ENCODE measurements at regions not wholly inside any gene's neighbourhood (a gene's known extent, or its start where the extent isn't known, plus 50 kb on each side); places are given as distances from the start of the nearest gene placed in this dataset.

DNA sequence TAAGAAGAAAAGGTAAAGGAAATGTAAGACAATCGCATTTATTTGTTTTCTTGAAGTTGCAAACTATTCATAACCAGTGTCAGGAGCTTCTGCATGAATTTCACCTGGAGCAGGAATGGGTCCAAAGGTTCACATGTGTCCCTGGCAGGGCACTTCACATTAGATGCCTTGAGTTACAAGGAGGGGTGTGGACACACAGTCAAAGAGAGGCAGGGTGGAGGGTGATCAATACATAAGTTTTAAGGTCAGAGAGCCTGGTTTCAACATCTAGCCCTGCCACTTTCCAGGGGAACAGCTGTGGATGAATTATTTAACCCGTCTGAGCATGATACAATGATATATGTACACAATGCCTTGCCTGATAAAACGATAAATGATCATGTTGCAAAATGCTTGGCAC, 321.4 kb downstream of the CYP26B1 start:
- H3K27ac ChIP-seq, result no peak overlapping the region
- TF ChIP-seq ZFX (IDR thresholded peaks at IDR 0.05; ENCODE audit: borderline replicate concordance), result no peak
- TF ChIP-seq, protein P1, sequence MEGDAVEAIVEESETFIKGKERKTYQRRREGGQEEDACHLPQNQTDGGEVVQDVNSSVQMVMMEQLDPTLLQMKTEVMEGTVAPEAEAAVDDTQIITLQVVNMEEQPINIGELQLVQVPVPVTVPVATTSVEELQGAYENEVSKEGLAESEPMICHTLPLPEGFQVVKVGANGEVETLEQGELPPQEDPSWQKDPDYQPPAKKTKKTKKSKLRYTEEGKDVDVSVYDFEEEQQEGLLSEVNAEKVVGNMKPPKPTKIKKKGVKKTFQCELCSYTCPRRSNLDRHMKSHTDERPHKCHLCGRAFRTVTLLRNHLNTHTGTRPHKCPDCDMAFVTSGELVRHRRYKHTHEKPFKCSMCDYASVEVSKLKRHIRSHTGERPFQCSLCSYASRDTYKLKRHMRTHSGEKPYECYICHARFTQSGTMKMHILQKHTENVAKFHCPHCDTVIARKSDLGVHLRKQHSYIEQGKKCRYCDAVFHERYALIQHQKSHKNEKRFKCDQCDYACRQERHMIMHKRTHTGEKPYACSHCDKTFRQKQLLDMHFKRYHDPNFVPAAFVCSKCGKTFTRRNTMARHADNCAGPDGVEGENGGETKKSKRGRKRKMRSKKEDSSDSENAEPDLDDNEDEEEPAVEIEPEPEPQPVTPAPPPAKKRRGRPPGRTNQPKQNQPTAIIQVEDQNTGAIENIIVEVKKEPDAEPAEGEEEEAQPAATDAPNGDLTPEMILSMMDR (IDR thresholded peaks at IDR 0.05), result no peak

DNA sequence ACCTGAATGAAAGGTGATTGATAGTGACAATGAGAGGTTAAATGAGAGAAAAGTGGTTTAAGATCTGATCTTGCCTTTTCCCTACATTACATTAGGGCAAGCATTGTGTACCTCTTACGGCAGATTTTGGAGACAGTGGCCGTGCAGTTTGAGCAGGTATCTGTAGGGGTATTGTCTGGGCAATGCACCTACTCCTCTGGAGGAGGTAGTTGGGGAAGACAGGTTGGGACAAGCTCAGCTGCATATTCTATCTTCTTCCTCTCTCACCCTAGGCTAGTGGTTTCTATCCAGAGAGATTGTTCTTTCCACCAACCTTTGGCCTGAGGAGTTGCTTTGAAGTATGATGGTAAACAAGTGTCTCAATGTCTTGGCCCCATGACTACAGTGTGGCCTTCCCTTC, 323.2 kb downstream of the CYP26B1 start:
- no peak overlapping the region for H3K27ac ChIP-seq
- no peak for TF ChIP-seq ZFX (IDR thresholded peaks at IDR 0.05; ENCODE audit: borderline replicate concordance)
- TF ChIP-seq, protein P1 (IDR thresholded peaks at IDR 0.05), result no peak

DNA sequence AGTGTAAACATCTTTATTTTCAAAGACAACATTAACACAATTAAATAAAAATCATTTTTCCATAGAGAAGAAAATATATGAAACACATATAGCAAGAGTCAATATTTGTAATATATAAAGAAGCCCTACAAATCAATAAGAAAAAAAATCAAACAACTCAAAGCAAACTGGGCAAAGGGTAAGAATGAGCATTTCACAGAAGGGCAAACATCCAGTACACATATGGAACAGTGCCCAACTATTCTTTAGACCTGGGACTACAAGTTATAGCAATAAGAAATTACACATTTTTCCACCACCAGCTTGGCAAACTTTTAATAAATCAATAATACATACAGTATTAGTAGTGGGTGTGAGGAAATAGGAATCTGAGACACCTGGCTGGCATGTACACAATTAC, 324.1 kb downstream of the CYP26B1 start:
- H3K27ac ChIP-seq, result no peak overlapping the region
- no peak for TF ChIP-seq ZFX (IDR thresholded peaks at IDR 0.05; ENCODE audit: borderline replicate concordance)

DNA sequence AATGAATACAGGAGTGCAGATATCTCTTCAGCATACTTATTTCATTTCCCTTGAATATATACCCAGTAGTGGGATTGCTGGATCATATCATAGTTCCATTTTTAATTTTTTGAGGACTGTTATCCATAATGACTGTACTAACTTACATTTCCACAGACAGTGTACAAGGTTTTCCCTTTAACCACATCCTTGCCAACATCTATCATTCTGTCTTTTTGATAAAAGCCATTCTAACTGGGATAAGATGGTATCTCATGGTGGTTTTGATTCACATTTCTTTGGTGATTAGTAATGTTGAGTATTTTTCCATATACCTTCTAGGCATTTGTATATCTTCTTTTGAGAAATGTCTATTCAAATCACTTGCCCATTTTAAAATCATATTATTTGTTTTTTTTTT, 325.2 kb downstream of the CYP26B1 start:
- TF ChIP-seq, protein P1 (IDR thresholded peaks at IDR 0.05), result no peak
- TF ChIP-seq ZFX (IDR thresholded peaks at IDR 0.05; ENCODE audit: borderline replicate concordance), result no peak
- H3K27ac ChIP-seq, result no peak overlapping the region

DNA sequence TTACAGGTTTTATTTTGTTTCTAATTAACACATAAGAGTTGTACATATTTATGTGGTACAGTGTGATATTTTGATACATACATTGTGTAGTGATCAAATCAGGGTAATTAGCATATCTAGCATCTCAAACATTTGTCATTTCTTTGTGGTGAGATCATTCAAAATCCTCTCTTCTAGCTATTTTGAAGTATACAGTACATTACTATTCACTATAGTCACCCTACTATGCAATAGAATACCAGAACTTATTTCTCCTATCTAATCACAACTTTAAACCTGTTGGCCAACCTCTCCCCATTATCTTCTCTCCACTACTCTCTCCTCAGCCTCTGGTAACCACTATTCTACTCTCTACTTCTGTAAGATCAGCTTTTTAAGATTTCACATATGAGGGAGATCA, 325.8 kb downstream of the CYP26B1 start:
- no peak overlapping the region for H3K27ac ChIP-seq
- no peak for TF ChIP-seq ZFX (IDR thresholded peaks at IDR 0.05; ENCODE audit: borderline replicate concordance)
- TF ChIP-seq, protein P1 (IDR thresholded peaks at IDR 0.05), result no peak

DNA sequence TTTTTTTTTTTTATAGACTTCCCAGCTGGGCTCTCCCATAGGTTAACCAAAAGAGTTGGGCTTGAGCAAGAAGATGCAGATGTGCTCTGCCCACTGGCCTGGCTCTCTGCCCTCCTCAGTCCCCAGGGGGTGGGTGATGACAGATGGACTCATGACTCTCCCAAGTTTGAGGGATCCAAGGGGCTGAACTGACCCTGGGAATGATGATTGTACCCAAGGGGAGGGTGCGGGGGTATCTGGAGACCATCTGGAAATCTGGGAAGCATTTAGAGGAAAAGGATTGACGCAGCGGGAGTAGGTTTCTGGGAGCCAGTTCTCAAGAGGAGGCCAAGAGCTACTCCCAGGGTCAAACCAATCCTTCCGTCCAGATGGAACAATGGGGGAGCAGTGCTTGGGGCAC, 330.8 kb downstream of the CYP26B1 start:
- TF ChIP-seq, protein P1 (IDR thresholded peaks at IDR 0.05), result no peak
- no peak for TF ChIP-seq ZFX (IDR thresholded peaks at IDR 0.05; ENCODE audit: borderline replicate concordance)
- H3K27ac ChIP-seq, result no peak overlapping the region

DNA sequence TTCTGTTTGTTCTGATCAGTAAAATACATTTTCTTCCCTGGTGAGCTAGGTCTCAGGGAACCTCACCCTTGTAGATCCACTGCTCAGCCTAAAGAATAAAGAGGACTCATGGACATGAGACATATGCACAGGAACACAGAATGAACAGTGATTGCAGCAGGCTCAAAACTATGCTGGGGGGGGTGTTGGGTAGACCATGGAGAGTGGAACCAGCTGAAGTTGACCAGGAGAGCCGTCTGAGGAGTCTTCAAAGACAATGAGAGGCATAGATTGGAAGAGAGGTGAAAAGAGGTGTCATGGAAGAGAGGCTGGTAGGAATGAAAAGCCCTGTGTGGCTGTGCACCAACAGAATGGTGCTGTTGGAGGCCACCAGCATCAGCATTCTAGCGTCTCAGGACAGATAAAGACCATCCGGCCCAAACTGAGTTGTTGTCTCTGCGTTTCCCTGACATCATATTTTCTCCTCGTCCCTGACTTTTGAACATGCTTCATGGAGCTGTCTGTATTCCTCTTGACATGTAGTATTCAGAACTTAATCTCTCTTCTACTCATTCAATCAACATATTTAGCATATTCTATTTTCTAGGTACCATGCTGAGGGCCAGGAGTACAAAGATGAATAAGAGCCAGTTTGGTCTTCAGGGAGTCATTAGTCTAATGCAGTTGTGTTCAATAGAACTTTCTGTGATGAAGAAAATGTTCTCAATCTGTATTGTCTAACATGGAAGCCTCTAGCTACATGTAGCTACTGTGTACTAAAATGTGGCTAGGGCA, 331.8 kb downstream of the CYP26B1 start:
- H3K27ac ChIP-seq, result no peak overlapping the region
- no peak for TF ChIP-seq ZFX (IDR thresholded peaks at IDR 0.05; ENCODE audit: borderline replicate concordance)
- TF ChIP-seq, protein P1 (IDR thresholded peaks at IDR 0.05), result no peak

DNA sequence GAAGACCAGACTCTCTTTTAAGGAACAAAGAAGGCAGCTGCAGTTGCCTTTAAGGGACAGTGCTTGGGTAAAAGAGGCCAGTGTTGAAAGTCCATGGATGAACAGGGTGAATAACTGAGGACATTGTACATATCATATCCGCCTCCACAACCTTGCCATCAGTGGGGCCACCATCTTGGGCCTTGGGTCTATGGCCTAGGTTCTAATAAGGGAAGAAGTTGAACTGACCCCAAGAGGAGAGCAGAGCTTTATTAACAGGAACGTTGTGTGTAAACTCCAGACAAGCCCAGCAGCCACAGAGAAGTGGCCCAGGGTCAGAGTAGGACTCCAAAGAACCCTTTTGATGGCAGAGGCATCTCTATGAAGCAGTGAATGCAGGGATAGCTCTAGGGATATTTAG, 332.8 kb downstream of the CYP26B1 start:
- H3K27ac ChIP-seq, result no peak overlapping the region
- no peak for TF ChIP-seq ZFX (IDR thresholded peaks at IDR 0.05; ENCODE audit: borderline replicate concordance)
- TF ChIP-seq, protein P1 (IDR thresholded peaks at IDR 0.05), result no peak
